ENCODE measurements at regions not wholly inside any gene's neighbourhood (a gene's known extent, or its start where the extent isn't known, plus 50 kb on each side); places are given as distances from the start of the nearest gene placed in this dataset.
"Not testable (repeated sequence)": the region's sequence is repeated elsewhere in the genome, so short reads cannot be mapped to it uniquely, and the experiment has no call there.

DNA sequence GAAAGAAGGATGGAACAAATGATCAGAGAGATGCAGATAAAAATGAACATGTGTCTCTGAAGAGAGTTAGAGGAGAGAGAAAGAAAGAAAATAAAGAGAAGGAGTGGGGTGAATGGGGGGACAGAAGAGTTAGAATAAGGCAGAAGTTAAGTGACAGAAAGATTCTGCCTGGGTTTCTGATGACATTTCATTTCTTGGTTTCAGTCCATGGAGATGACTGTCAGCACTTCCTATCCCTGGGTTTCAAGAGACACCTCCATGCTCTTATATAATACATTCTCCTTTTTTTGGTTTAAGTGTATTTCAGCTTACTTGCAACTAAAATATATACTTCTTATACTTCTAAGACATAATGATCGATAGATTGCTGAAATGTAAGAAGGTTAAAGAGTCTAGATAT lies 213.0 kb upstream of the IL12B start:
- DNase-seq, result no peak

DNA sequence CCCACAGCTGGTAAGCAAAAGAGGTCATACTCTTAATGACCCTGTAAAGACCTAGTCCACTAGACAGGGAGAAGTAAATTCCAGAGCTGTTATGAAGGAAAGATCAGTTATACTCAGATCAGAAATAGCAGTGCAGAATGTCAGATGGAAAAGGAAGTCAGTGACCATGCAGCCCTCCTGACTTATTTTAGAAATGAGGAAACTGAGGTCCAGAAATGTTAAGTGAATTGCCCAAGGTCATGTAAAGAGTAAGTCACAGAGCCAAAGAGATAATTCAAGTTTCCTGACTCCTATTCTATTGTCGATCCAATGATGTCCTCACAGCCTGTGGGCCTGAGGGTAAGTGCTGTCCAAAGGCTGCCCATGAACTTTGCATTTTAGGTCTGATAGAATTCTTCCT lies 214.9 kb upstream of the IL12B start:
- DNase-seq, result no peak

DNA sequence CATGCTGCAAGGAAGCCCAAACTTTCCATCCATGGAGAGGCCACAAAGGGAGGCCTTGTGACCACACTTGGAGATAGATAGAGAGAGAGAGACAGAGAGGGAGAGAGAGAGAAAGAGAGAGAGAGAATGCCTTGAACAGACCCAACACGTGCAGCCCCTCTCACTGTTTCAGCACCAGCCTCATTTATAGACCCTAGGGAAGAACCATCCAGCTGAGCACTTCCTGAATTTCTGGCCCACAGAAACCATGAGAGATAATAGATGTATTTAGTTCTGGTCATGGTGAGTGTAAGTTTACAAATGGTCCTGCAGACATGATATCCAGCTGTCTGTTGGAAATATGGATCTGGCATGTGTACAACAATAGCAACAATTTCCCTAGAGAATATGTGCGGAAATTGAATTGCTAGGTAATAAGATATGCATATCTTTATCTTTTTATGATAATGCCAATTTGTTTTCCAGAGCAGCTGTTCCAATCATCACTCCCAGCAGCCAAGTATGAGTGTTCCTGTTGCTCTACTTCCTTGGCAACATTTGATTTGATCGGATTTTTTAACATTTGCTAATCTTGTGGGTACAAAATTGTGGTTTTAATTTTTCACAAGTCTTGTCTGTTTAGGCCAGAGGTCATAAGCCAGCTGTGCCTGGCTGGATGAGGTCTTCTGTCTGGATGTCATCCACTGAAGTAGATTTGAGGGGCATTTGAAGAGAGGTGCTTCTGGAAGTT lies 217.3 kb upstream of the IL12B start:
- DNase-seq, result no peak

DNA sequence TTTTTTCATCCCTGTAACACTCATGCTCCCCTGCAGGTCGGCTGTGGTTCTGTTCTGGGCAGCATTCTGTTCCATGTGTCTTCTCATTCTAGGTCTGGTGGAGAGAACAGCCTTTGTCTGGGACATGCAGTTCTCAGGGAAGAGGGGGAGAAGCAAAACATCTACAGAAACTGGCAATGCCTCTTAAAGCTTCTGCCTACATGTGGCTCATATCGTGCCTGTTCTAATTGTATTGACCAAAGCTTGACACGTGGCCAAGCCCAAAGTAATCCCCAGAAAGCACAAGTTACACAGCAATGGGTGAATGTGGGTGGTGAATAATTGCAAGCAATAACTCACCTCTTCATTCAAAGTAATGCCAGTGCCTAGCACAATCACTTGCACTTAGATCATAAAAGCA lies 218.2 kb upstream of the IL12B start:
- no peak for DNase-seq

DNA sequence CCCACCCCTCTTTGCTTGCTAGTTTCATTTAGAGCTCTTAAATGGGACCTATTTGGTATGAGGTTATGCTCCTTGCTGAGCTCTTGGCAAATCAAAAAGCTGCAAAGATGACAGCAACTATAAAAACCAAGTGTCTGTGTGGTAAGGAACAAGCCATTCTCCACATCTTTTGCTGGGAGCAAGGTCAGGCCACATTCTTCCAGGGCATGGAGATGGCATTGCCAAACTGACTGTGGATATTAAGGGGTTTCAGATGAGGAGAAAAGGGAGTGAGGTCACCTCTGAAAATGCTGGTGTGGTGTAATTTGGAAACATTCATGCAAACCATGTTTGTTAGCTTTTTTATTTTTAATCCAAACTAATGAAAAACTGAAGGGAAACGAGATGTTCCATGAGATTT lies 218.8 kb upstream of the IL12B start:
- no peak for DNase-seq

DNA sequence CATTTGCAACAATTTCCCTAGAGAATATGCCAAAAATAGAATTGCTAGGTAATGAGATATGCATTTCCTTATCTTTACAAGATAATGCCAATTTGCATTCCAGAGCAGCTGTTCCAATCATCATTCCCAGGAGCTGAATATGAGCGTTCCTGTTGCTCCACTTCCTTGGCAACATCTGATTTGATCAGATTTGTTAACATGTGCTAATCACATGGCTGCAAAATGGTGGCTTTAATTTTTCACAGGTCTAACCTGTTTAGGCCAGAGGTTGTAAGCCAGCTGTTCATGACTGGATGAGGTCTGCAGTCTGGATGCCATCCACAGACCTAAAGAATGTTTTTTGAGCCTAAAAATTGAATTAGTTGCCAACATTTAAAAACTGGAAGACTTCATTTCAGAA lies 220.7 kb upstream of the IL12B start:
- no peak for DNase-seq

DNA sequence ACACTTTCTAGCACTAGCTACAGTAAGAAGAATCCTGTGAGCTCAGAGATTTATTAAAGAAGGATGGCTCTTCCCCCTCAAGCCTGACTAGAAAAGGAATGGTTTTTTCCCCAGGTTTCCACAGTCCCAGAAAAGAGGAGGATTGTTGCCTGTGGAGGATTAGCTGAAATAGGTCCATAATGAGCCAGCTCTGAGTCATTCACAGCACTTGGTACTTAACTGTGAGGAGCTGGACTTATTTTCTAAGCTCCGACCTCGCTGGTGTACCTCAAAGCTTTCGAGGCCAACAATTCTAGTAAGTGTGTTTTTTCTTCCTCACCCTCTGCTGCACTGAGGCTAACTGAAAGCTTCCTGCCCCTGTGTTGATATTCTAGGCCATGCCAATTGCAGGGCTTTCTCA lies 222.5 kb upstream of the IL12B start:
- no peak for DNase-seq

DNA sequence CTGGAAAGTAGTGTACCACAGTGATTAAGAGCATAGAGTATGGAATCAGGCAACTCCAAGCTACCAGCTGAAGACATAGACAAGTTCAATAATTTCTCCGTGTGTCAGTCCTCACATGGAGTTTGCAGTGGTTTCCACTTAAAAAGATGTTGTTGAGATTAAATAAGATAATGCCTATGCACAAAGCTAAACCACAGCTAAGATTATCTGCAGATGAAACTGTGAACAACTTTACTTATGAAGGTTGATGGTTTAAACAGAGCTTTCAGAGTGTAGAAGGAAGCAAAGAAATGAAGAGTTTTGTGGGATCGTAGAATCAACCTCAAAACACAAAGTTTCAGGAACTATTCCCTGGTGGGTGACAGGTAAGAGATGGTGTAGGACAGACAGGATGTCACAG lies 223.5 kb upstream of the IL12B start:
- DNase-seq, result no peak

DNA sequence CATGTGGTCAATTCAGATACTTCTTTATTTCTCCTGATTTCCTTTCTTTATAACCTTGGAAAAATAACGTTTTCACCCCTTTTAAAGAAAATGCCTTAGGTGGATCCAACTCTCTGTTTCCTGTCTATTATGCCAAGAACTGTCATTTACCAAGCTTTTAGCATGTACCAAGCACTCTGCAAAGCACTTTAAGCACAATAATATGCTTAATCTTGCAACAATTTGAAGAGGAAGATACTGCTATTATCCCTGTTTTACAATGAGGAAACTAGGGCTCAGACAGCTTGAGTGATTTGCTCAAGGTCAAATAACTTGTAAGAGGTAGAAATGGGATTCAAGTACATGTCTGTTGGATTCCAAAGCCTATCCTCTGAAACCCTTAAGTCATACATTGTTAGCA lies 224.8 kb upstream of the IL12B start:
- DNase-seq, result no peak

DNA sequence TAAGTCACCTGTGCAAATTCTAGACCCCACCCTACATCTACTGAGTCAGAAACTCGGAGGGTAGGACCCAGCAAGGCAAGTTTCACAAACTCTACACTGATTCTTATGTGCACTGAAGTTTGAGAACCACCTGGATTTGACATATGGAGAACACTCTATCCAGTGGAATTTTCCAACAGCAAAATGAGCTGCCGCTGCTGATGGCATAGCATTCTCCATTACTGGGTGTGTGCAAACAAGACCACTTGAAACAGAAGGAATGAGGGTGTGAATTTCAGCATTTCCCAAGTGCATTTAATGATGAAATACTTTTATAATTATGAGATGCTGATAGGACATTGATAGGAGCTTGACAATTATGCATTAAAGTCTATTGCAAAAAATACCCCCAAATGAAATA lies 229.1 kb upstream of the IL12B start:
- DNase-seq, result peak; percentile 8

DNA sequence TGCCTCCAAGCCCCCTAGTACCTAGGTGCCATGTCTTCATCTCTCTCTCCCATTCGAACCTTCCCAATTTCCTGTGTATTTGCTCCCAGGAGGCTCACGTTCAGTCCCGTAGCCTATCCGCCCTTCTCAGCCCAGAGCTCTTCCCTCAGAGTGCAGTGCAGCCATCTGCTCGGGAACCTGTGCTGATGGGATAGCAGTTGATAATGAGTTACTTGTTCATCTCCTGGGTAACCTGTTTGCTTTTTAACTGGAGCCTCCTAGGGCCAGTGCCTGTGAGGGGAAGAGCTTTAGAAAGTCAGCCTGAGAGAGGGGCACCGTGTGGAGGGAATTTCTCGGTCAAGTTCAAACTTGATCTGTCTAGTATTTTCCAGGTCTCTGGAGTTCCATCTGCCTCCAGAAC lies 229.8 kb upstream of the IL12B start:
- DNase-seq, result peak; percentile 33

DNA sequence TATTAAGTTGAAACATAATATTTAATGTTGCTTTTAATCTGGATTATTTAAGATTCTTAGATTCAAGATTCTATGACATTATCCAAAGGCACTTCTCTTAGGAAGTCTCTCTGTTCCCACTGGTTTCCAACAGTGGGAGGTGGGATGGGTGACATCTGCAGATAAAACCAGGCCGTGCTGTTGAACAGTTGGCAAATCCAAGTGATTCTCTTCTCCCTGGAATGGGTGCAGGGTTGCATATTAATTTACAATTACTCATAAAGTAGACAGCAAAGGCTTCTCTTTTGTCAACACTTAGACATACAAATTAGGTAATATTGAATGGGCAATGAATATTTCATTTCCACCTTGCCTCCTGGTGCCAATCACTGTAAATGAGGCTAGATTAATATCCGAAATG lies 233.7 kb upstream of the IL12B start:
- no peak for DNase-seq

DNA sequence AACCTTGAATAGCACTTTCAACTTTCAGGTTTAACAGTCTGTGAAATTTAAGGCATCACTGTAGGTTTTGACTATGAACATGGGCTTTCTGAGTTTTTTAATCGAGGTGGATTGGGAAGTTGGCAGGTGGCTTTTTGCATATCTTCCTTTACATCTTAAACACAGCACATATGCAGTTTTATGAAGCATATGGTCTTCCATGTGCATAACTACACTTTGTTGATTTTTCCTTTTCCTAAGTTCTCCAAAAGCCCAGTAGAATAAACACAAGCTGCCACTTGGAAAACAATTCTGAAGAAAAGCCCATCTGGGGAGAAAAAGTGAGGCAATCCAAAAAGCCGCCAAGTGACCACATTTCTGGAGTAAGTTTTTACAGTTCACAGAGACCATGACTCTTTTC lies 236.5 kb upstream of the IL12B start:
- peak; percentile 48 for DNase-seq

DNA sequence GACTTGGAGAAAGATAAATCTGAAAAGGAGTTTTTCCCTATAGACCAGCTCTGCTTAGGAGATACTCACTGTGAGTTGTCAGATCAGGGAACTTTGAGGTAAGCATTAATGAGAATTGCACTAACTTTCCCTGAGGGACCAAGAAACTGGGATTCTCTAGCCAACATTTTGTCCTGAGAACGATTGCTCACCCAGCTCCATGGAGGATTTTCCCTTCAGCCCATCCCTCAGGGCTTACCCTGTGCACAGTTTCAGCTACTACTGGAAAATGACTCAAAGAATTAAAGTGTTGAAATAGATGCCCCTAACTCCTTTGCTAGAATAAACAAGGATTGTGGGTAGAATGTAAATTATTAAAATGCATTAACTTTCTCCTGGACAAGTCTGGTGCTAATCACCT lies 237.2 kb upstream of the IL12B start:
- DNase-seq, result no peak

DNA sequence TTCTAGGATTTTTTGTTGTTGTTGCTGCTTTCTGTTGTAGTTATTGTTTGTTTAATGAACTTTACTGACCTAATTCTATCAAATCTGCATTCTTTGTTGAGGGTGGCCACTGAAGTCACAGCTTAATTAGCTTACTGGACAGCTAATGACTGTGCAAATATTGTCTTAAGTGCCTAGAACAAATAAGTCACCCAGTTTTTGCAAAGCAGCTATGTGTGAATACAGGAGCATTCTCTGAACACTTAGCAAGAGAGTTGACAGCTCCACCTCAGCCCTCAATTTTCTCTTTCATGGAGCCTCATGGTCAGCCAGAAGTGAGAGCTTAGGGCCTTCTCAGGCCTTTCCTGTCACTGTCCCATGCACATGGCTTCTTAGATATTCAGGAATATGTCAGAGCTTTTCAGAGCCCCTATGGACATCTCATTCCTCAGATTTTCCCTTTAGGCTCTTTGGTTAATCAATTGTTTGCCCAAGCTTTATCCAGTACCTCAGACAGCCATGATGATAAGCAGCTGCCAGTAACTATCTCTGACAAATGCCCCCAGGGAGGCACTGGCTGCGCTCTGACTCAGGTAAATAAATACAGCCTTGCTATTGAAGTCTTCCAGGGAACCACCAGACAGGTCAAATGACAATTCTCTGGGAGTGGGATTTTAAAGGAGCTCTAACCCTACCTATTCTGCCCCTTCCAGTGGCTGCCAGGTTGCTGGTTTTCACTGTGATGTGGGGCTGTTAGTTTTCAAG lies 241.4 kb upstream of the IL12B start:
- no peak for DNase-seq

DNA sequence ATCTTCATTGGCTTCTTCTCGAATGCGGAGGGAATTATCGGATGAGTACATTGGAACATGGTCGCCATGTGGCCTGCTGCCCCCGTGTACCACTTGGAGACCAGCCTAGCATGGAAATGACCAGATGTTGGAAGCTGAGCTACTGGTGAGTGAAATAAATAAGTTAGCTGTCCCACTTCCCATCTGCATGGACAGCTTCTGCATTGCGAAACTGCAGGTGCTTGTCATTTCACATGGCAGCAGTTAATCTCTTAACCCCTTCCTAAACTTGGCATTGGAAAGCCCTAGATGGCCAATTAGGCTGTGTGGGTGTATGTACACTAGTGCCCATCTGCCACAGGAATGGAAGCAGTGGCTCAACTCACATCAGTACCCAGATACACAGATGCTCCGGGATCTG lies 246.6 kb upstream of the IL12B start:
- DNase-seq, result no peak

DNA sequence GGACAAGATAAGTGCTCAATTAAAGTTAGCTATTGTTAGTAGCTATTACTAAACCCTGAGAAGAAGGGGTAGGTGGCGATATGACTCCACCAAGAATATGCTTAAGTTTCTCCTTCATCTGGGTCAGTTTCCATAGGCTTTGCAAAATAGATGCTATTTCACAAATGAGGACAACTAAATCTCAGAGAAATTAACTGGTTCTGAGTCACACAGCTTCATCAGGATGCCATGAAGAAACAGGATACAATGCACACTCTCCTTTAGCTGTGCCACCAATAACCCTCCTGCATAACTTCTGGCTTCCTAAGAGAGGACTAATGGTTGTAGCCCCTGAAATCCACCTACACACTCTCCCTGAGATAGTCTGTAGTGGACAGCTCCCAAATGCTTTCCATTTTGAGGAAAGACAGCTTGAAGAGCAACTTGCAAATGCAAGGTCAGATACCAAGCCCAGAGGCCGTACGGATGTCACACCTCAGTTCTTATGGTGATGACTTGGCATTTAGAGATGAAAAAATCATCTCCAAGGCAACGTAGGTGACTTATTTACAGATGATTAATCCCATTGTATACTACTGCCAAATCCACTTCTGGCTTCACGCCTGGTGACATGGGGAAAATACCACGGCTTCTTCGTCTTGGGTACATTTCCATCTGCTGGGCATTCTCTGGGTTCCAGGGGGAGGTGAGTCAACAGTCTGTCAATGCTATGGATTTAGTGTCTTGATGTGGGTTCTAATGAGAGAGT lies 251.4 kb upstream of the IL12B start:
- DNase-seq, result peak; percentile 43

DNA sequence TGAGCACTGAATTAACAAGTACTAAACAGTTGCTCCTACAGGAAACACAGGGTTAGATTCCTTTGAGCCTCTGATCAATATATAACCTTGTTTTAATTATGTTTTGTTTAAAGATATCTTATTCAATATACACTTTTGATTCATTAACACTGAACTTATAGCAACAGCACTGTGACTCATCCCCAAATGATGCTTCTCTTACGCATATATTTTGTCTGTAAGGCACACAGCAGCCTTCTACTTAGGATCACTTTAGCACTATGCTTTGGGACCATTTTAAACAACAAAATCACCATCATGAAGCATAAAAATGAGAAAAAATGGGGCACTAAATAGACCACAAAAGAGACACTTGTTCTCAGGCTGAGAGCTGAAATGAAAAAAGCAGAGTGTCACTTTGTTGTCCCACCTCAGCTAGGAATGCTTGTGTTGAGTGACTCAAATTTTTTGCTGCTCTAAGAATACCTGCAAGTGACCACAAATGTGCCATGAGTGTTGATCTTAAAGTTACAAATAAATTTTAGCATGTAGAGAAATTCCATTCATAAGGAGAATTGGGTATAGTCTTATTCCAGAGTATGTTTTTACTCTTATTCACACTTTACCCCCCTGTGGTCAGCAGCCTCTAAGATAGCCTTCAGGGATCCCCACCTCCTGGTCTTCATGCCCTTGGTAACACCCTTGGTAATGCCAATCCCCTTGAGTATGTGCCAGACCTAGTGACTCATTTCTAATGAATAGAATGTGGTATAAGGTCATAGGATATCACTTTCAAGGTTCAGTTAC lies 252.7 kb upstream of the IL12B start:
- no peak for DNase-seq

DNA sequence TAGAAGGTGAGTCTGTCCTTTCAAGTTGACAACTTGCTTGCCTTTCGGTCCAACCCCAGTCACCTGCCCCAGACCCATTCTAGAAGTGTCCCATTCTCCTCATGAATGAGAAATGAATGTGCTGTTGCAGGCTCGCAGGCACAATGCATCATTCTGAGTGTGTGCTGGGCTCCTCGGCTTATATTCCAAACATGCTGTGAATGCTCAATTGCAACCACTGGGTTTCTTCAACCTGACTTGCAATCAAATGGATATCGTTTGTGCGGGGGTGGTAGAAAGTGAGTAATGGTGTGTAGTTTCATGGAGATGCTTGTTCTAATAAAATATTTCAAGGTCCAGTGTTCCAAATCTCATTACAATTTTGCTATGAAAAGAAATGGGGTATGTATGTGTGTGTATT lies 256.6 kb upstream of the IL12B start:
- no peak for DNase-seq

DNA sequence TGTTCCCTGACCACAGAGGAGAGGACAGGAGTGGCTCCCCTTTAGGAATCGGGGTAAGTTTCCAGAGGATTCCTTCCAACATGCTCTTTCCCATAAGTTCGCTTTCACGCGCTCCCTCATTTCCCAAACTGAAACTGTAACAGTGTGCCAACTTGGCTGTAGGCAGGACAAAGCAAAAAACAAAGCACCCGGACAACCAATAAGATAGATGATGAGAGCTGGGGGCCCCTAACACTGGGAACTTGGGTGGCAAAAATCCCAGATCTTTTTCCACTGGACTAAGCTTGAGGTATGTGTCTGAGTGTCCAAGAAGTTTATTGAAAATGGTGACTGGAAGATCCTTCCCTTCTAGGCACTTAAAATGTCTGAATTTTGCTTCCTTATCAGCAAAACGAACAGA lies 258.7 kb upstream of the IL12B start:
- no peak for DNase-seq

DNA sequence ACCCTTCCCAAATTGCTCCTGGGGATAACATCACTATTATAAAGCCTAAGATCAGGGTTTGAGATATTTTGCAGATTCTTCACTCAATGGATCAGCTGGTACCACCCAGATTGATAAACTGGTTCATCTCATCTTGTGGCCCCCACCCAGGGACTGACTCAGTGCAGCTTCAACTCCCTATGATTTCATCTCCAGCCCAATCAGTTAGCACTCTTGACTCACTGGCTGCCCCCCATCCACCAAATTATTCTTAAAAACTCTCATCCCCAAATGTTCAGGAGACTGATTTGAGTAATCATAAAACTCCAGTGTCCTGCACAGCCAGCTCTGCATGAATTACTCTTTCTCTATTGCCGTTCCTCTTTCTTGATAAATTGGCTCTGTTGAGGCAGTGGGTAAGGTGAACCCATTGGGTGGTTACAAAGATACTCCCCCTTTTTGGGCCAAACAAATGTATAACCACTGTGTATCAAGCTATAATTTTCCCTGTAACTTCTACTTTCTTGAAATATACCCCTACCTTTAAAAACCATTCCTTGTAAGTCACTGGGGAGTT lies 263.3 kb upstream of the IL12B start:
- DNase-seq, result no peak

DNA sequence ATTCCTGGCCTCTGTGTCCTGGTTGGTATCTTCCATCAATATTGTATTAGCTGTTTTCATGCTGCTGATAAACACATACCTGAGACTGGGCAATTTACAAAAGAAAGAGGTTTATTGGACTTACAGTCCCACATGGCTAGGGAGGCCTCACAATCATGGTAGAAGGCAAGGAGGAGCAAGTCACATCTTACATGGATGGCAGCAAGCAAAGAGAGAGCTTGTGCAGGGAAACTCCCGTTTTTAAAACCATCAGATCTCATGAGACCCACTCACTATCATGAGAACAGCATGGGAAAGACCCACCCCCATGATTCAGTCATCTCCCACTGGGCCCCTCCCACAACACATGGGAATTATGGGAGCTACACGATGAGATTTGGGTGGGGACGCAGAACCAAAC lies 265.3 kb upstream of the IL12B start:
- not testable (repeated sequence) for DNase-seq

DNA sequence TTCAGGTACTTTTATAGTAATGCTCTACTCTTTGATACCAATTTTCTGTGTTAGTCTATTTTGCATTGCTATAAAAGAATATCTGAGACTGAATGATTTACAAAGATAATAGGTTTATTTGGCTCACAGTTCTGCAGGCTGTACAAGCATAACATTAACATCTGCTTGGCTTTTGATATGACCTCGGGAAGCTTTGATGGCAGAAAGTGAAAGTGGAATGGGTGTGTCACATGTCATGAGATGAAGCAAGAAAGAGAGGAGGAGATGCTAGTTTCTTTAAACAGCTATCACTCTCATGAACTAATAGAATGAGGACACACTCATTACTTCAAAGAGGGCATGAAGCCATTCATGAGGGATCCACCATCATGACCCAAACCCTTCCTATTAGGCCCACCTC lies 270.9 kb upstream of the IL12B start:
- no peak for DNase-seq

All from NCI-H2171 treated with DMSO at 0.1 percent for 48 hours (cell line).